Ascending aorta (tissue), 2 donors: ENCODE measurements at regions not wholly inside any gene's neighbourhood (a gene's known extent, or its start where the extent isn't known, plus 50 kb on each side); places are given as distances from the start of the nearest gene placed in this dataset.

Experiments used
- DNase-seq, 2 donors: peaks; one replicate each; pipeline ENCODE4 v3.0.0-alpha.2; 2019; ENCODE audit warnings: low spot score in 2 of 2
- H3K27ac ChIP-seq, 2 donors: fragments of 200-600 bp; sonication (generic); one replicate each; pipeline ENCODE4 v1.5.1; 2016 to 2017; ENCODE audit warnings: mild to moderate bottlenecking in 1 of 2
- H3K27me3 ChIP-seq: fragments of 200-600 bp; sonication (generic); one replicate; pipeline ENCODE4 v1.5.1; 2017
- H3K36me3 ChIP-seq, 2 donors: fragments of 200-600 bp; sonication (generic); one replicate each; pipeline ENCODE4 v1.5.1; 2016
- H3K4me1 ChIP-seq, 2 donors: fragments of 200-600 bp; sonication (generic); one replicate each; pipeline ENCODE4 v1.5.1; 2016 to 2017; ENCODE audit warnings: mild to moderate bottlenecking in 1 of 2
- H3K4me3 ChIP-seq, 2 donors: fragments of 200-600 bp; sonication (generic); one replicate each; pipeline ENCODE4 v1.5.1; 2016 to 2017; ENCODE audit warnings: mild to moderate bottlenecking in 1 of 2
- H3K9me3 ChIP-seq, 2 donors: fragments of 200-600 bp; sonication (generic); one replicate each; pipeline ENCODE4 v1.5.1; 2016
- CTCF ChIP-seq, 3 experiments: fragments of 200-600 bp in 2 of 3; fragments of 450-650 bp in 1 of 3; sonication (generic) in 2 of 3; IDR thresholded peaks; one replicate each; pipeline ENCODE4 v1.5.1; 2016 to 2019; ENCODE audit warnings: antibody characterized with exemption in 3 of 3, mild to moderate bottlenecking in 1 of 3, moderate library complexity in 1 of 3
- intact Hi-C: fragments of 100-400 bp; cut with DNase I; formaldehyde crosslinking; loops from one replicate; pipeline ENCODE4 v1.15.1; 2023

GRCh38 chr1:184301227-184301626 is 85.6 kb upstream of the C1orf21 start:
- Histone ChIP-seq H3K27ac (no peak overlapping the region), H3K4me3 (no peak overlapping the region), H3K27me3 (no peaks in the 10 kb centered on the region), H3K36me3 (no peaks in the 10 kb centered on the region), H3K9me3 (no peaks in the 10 kb centered on the region), H3K4me1 (peaks cover 3 to 8% of the 10 kb centered on the region in 2 donors)
- TF ChIP-seq CTCF (IDR thresholded peaks at IDR 0.05): no peak
- no peak for DNase-seq
- intact Hi-C loops: no loop called here

- DNase-seq: no peak
- no peaks in the 10 kb centered on the region for H3K9me3 ChIP-seq
- peaks cover 3 to 4% of the 10 kb centered on the region in 2 donors for H3K4me1 ChIP-seq
- no peaks in the 10 kb centered on the region for H3K27me3 ChIP-seq
- intact Hi-C loops: no loop called here
- no peak overlapping the region for H3K27ac ChIP-seq
- TF ChIP-seq CTCF (IDR thresholded peaks at IDR 0.05): no peak
- H3K36me3 ChIP-seq: no peaks in the 10 kb centered on the region
- H3K4me3 ChIP-seq: no peak overlapping the region
Measured at GRCh38 chr1:184302346-184302745, 84.5 kb upstream of the C1orf21 start.

DNA sequence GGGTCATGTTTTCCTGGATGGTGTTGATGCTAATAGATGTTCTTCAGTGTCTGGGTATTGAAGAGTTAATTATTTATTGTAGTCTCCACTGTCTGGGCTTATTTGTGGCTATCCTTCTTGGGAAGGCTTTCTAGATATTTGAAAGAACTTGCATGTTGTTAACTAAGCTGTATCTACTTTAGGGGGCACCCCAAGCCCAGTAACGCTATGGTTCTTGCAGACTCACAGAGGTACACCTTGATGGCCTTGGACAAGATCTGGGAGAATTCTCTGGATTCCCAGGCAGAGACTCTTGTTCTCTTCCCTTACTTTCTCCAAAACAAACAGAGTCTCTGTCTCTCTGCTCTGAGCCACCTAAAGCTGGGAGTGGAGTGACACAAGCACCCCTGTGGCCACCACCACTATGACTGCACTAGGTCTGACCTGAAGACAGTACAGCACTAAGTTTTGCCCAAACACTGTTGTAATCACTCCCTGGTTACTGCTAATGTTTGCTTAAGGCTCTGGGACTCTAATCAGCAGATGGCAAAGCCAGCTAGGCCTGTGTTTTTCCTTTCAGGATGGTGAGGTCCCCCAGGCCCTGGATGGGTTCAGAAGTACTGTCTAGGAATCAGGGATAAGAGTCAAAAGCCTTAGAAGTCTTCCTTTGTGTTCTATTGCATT is 76.5 kb upstream of the C1orf21 start:
- TF ChIP-seq CTCF (IDR thresholded peaks at IDR 0.05): no peak
- no peak for DNase-seq
- Histone ChIP-seq H3K27ac (no peak overlapping the region), H3K27me3 (no peaks in the 10 kb centered on the region), H3K9me3 (no peaks in the 10 kb centered on the region), H3K36me3 (no peaks in the 10 kb centered on the region), H3K4me3 (no peak overlapping the region), H3K4me1 (no peaks in the 10 kb centered on the region)
- intact Hi-C loops: no loop called here

DNA sequence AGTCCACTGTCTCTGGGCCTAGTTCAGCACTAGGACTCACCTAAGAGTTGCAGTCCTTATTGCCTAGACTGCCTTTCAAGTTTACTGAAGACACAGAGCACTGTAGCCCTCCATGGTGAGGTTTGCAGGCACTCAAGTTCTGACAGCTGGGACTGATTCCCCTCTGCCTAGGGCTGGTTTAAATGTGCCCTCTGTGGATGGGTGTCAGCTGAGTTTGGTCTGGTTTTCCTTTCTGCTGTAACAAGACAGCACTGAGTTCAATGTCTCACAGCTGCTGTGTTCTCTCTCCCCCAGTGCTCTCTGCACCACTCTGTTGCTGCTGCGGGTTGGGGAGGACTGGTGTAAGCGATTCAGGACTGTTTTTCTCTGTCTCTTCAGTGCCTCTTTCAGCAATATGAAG is 75.2 kb upstream of the C1orf21 start:
- H3K9me3 ChIP-seq: no peaks in the 10 kb centered on the region
- H3K27me3 ChIP-seq: no peaks in the 10 kb centered on the region
- no peaks in the 10 kb centered on the region for H3K36me3 ChIP-seq
- no peak overlapping the region for H3K4me3 ChIP-seq
- no peak for DNase-seq
- H3K4me1 ChIP-seq: no peaks in the 10 kb centered on the region
- TF ChIP-seq CTCF (IDR thresholded peaks at IDR 0.05): no peak
- intact Hi-C loops: no loop called here
- H3K27ac ChIP-seq: no peak overlapping the region

GRCh38 chr1:184315254-184315653 is 71.6 kb upstream of the C1orf21 start:
- Histone ChIP-seq H3K27ac (no peak overlapping the region), H3K4me1 (no peaks in the 10 kb centered on the region), H3K9me3 (no peaks in the 10 kb centered on the region), H3K4me3 (no peak overlapping the region), H3K27me3 (no peaks in the 10 kb centered on the region), H3K36me3 (no peaks in the 10 kb centered on the region)
- TF ChIP-seq CTCF (IDR thresholded peaks at IDR 0.05): no peak
- intact Hi-C loops: no loop called here
- no peak for DNase-seq

DNA sequence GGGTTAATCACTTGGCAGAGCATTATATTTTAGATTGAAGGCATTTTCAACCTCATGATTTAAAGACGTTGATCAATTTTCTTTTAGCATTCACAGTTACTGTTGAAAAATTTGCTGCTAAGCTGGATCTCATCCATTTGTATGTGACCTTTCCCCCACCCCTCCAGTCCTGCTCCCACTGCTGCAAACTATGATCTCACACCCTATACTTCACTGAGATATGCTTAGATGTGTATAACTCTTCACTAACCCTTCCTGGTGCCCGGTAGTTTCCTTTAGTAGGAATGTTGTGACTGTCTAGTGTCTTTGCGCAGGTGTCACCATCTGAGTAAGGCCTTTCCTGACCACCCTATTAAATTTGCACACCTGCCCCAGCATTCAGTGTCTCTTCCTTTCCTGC is 67.0 kb upstream of the C1orf21 start:
- no peaks in the 10 kb centered on the region for H3K9me3 ChIP-seq
- no peaks in the 10 kb centered on the region for H3K27me3 ChIP-seq
- DNase-seq: no peak
- intact Hi-C loops: no loop called here
- no peak for TF ChIP-seq CTCF (IDR thresholded peaks at IDR 0.05)
- no peaks in the 10 kb centered on the region for H3K4me1 ChIP-seq
- no peak overlapping the region for H3K4me3 ChIP-seq
- no peaks in the 10 kb centered on the region for H3K36me3 ChIP-seq
- no peak overlapping the region for H3K27ac ChIP-seq
